ENCODE measurements at regions not wholly inside any gene's neighbourhood (a gene's known extent, or its start where the extent isn't known, plus 50 kb on each side); places are given as distances from the start of the nearest gene placed in this dataset.

DNA sequence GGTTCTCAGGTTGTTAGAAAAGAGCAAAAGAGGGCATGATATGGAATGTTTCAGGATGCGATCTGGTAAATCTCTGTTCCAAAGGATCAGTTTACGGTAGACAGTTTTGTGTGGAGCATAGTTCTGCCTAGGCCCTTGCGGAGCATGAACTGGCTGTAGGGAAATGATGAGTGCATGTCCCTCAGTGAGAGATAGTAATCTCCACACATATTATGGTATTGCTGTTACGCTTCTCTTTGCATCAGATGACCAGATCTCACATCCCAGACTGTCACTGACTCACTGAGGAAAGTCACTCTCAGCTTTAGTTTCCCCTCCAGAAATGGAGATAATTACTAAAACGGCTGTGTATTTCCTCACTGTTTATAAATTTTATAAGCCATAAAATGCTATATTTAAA lies 836.0 kb downstream of the JRKL start:
- Histone ChIP-seq H2AFZ (ENCODE audit: low read depth, low read length, severe bottlenecking) (no peak overlapping the region), H3F3A (ENCODE audit: insufficient read depth) (no peaks in the 10 kb centered on the region)

DNA sequence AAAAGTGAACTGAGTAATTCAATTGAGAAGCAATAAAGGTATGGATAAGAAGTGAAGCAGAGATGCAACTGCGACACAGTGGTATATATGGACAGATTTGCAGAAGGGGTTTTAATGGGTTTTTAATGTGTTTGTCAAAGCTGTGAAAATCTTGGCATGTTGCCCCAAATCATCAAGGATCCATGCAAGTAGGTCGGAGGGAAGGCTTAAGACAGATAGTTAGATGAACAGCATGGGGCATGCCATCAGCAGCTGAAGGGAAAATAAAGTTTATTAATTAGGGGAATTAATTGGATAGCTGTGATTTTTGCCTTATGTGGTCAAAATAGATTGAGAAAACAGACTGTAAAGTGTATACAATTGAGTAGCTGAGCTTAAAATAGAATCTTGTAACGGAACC lies 840.1 kb downstream of the JRKL start:
- Histone ChIP-seq H3K9ac (ENCODE audit: low read length) (no peak overlapping the region), H3K4me2 (ENCODE audit: low read depth, low read length, poor library complexity, severe bottlenecking) (no peak overlapping the region), H3K36me3 (ENCODE audit: low read length) (no peaks in the 10 kb centered on the region), H2AFZ (ENCODE audit: low read depth, low read length, severe bottlenecking) (no peak overlapping the region), H3K9me3 (ENCODE audit: insufficient read depth, low read length) (no peaks in the 10 kb centered on the region), H3K9me2 (replicated peaks; ENCODE audit: insufficient read depth, low read length) (0 out of 2 replicates have a peak, but pooled peaks cover 2% of the 10 kb centered on the region), H3F3A (ENCODE audit: insufficient read depth) (no peaks in the 10 kb centered on the region), H3K27me3 (ENCODE audit: low read length) (no peaks in the 10 kb centered on the region), H4K20me1 (ENCODE audit: low read depth, low read length) (no peaks in the 10 kb centered on the region), H3K4me3 (ENCODE audit: insufficient read depth, low read length, poor library complexity, severe bottlenecking) (no peak overlapping the region), H3K79me2 (ENCODE audit: insufficient read depth, low read length) (no peaks in the 10 kb centered on the region), H3K27ac (ENCODE audit: low read depth, low read length) (no peak overlapping the region)
- TF ChIP-seq EZH2phosphoT487 (conservative IDR thresholded peaks at IDR 0.05; ENCODE audit: low read length), result no peak
- TF ChIP-seq CTCF (IDR thresholded peaks at IDR 0.05; ENCODE audit: insufficient read depth, low read length, poor library complexity, severe bottlenecking), result no peak

More for the DNA sequence above, 836.0 kb downstream of the JRKL start:
- no peaks in the 10 kb centered on the region for H3K9me2 ChIP-seq (replicated peaks; ENCODE audit: insufficient read depth, low read length)
- H3K27me3 ChIP-seq (ENCODE audit: low read length), result no peaks in the 10 kb centered on the region
- no peak overlapping the region for H3K9ac ChIP-seq (ENCODE audit: low read length)
- H3K27ac ChIP-seq (ENCODE audit: low read depth, low read length), result no peak overlapping the region
- no peaks in the 10 kb centered on the region for H3K9me3 ChIP-seq (ENCODE audit: insufficient read depth, low read length)
- H3K79me2 ChIP-seq (ENCODE audit: insufficient read depth, low read length), result no peaks in the 10 kb centered on the region
- H3K4me3 ChIP-seq (ENCODE audit: insufficient read depth, low read length, poor library complexity, severe bottlenecking), result no peak overlapping the region
- TF ChIP-seq EZH2phosphoT487 (conservative IDR thresholded peaks at IDR 0.05; ENCODE audit: low read length) (no peak), CTCF (IDR thresholded peaks at IDR 0.05; ENCODE audit: insufficient read depth, low read length, poor library complexity, severe bottlenecking) (no peak)
- no peaks in the 10 kb centered on the region for H4K20me1 ChIP-seq (ENCODE audit: low read depth, low read length)
- H3K36me3 ChIP-seq (ENCODE audit: low read length), result no peaks in the 10 kb centered on the region
- H3K4me2 ChIP-seq (ENCODE audit: low read depth, low read length, poor library complexity, severe bottlenecking), result no peak overlapping the region

- Histone ChIP-seq H3K4me3 (ENCODE audit: insufficient read depth, low read length, poor library complexity, severe bottlenecking) (no peak overlapping the region), H3K9ac (ENCODE audit: low read length) (no peak overlapping the region), H3K9me3 (ENCODE audit: insufficient read depth, low read length) (no peaks in the 10 kb centered on the region), H4K20me1 (ENCODE audit: low read depth, low read length) (no peaks in the 10 kb centered on the region), H3K27me3 (ENCODE audit: low read length) (no peaks in the 10 kb centered on the region), H3K79me2 (ENCODE audit: insufficient read depth, low read length) (no peaks in the 10 kb centered on the region), H3K4me2 (ENCODE audit: low read depth, low read length, poor library complexity, severe bottlenecking) (no peak overlapping the region), H3K9me2 (replicated peaks; ENCODE audit: insufficient read depth, low read length) (0 out of 2 replicates have a peak, but pooled peaks cover 2% of the 10 kb centered on the region), H3K27ac (ENCODE audit: low read depth, low read length) (no peak overlapping the region), H3K36me3 (ENCODE audit: low read length) (no peaks in the 10 kb centered on the region), H3F3A (ENCODE audit: insufficient read depth) (no peaks in the 10 kb centered on the region), H2AFZ (ENCODE audit: low read depth, low read length, severe bottlenecking) (no peak overlapping the region)
- TF ChIP-seq EZH2phosphoT487 (conservative IDR thresholded peaks at IDR 0.05; ENCODE audit: low read length) (no peak), CTCF (IDR thresholded peaks at IDR 0.05; ENCODE audit: insufficient read depth, low read length, poor library complexity, severe bottlenecking) (no peak)
Measured at GRCh38 chr11:97231231-97231630, 841.4 kb downstream of the JRKL start.
